Vagina (tissue), 2 donors: ENCODE measurements at regions not wholly inside any gene's neighbourhood (a gene's known extent, or its start where the extent isn't known, plus 50 kb on each side); places are given as distances from the start of the nearest gene placed in this dataset.

Experiments used
- POLR2A ChIP-seq, 2 donors: fragments of 450-650 bp; IDR thresholded peaks; one replicate each; pipeline ENCODE4 v1.6.1; 2017; ENCODE audit warnings: antibody characterized with exemption in 2 of 2, mild to moderate bottlenecking in 2 of 2, moderate library complexity in 2 of 2
- TF ChIP-seq, protein P1 (sequence below), 3 experiments: fragments of 450-650 bp in 2 of 3; fragments of 200-600 bp in 1 of 3; sonication (generic) in 1 of 3; IDR thresholded peaks; one replicate each; pipeline ENCODE4 v1.5.1; 2017 to 2019; ENCODE audit warnings: antibody characterized with exemption in 3 of 3, mild to moderate bottlenecking in 2 of 3, moderate library complexity in 2 of 3

- TF ChIP-seq POLR2A (IDR thresholded peaks at IDR 0.05): no peak
- TF ChIP-seq, protein P1, sequence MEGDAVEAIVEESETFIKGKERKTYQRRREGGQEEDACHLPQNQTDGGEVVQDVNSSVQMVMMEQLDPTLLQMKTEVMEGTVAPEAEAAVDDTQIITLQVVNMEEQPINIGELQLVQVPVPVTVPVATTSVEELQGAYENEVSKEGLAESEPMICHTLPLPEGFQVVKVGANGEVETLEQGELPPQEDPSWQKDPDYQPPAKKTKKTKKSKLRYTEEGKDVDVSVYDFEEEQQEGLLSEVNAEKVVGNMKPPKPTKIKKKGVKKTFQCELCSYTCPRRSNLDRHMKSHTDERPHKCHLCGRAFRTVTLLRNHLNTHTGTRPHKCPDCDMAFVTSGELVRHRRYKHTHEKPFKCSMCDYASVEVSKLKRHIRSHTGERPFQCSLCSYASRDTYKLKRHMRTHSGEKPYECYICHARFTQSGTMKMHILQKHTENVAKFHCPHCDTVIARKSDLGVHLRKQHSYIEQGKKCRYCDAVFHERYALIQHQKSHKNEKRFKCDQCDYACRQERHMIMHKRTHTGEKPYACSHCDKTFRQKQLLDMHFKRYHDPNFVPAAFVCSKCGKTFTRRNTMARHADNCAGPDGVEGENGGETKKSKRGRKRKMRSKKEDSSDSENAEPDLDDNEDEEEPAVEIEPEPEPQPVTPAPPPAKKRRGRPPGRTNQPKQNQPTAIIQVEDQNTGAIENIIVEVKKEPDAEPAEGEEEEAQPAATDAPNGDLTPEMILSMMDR (IDR thresholded peaks at IDR 0.05): no peak
These were observed 320.2 kb downstream of the MAT2B start for GRCh38 chr5:163825661-163826060.
